SK-N-MC (cell line): ENCODE measurements at regions not wholly inside any gene's neighbourhood (a gene's known extent, or its start where the extent isn't known, plus 50 kb on each side); places are given as distances from the start of the nearest gene placed in this dataset.

ENCODE experiments used
- EZH2 ChIP-seq: fragments of 200-600 bp; sonication (generic); IDR thresholded peaks from one replicate; pipeline ENCODE4 v1.6.1; 2017; ENCODE audit warnings: antibody characterized with exemption
- FOXP2 ChIP-seq: optimal IDR thresholded peaks from 2 replicates; pipeline ENCODE3; 2011; ENCODE audit warnings: mild to moderate bottlenecking, moderate library complexity; ENCODE audit not compliant: insufficient read depth; ENCODE audit errors: extremely low read length, control extremely low read depth
- POLR2AphosphoS5 ChIP-seq: IDR thresholded peaks from 2 replicates; pipeline ENCODE4 v1.6.1; 2012; ENCODE audit warnings: mild to moderate bottlenecking, low read depth, low read length, borderline replicate concordance

DNA sequence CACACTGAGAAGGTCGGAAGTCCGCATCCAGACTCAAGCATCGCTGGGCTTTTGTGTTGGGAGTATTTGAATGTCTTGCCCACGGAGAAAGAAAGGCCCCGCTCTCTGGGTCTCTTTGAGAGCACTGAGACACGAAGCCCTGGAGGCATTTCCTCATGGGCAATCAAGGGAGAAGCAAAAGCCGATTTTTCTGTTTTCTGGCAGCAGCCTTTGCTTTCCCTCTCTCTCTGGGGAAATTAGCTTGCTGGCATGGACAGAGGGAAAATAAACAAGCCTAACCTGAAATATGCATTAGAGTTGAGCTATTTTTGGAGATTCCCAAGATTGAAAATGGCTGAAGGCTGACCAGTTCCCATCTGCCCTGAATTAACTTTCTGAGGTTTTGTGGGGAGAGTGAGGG lies 238.7 kb downstream of the HAPSTR1 start:
- no peak for TF ChIP-seq EZH2
- TF ChIP-seq POLR2AphosphoS5: no peak
- no peak for TF ChIP-seq FOXP2
